DOHH2 (cell line): ENCODE measurements at regions not wholly inside any gene's neighbourhood (a gene's known extent, or its start where the extent isn't known, plus 50 kb on each side); places are given as distances from the start of the nearest gene placed in this dataset.

Source experiments
- H3F3A ChIP-seq: fragments of 200-600 bp; sonication (generic), shearing (Covaris generic); 2 replicates; pipeline ENCODE4 v1.6.0; 2016; ENCODE audit warnings: antibody characterized with exemption, mild to moderate bottlenecking; ENCODE audit not compliant: control insufficient read depth, insufficient read depth
- H3K27ac ChIP-seq: fragments of 200-600 bp; sonication (generic); 2 replicates; pipeline ENCODE4 v1.5.1; 2014; ENCODE audit warnings: low read depth, mild to moderate bottlenecking, low read length, moderate library complexity
- H3K27me3 ChIP-seq: fragments of 200-600 bp; sonication (generic); 2 replicates; pipeline ENCODE4 v1.6.1; 2014; ENCODE audit warnings: mild to moderate bottlenecking, low read length, mixed read lengths; ENCODE audit not compliant: control insufficient read depth
- H3K36me3 ChIP-seq: fragments of 200-600 bp; sonication (generic); 2 replicates; pipeline ENCODE4 v1.6.1; 2014; ENCODE audit warnings: mild to moderate bottlenecking, low read length, moderate library complexity, mixed read lengths; ENCODE audit not compliant: control insufficient read depth
- H3K4me1 ChIP-seq: fragments of 200-600 bp; sonication (generic); 2 replicates; pipeline ENCODE4 v1.6.1; 2014; ENCODE audit warnings: mild to moderate bottlenecking, low read length, mixed read lengths; ENCODE audit not compliant: control insufficient read depth
- H3K4me2 ChIP-seq: fragments of 200-600 bp; sonication (generic); 2 replicates; pipeline ENCODE4 v1.6.0; 2014; ENCODE audit warnings: mild to moderate bottlenecking, low read length, moderate library complexity
- H3K4me3 ChIP-seq: fragments of 200-600 bp; sonication (generic); 2 replicates; pipeline ENCODE4 v1.5.1; 2014; ENCODE audit warnings: mild to moderate bottlenecking, low read length, mixed read lengths
- H3K79me2 ChIP-seq: fragments of 200-600 bp; sonication (generic); 2 replicates; pipeline ENCODE4 v1.6.1; 2014; ENCODE audit warnings: mild to moderate bottlenecking, low read length, mixed read lengths; ENCODE audit not compliant: control insufficient read depth
- H3K9me2 ChIP-seq: fragments of 200-600 bp; sonication (generic); replicated peaks from 2 replicates; pipeline ENCODE4 v1.6.1; 2014; ENCODE audit warnings: mild to moderate bottlenecking, low read length, mixed read lengths; ENCODE audit not compliant: control insufficient read depth
- H3K9me3 ChIP-seq: fragments of 200-600 bp; sonication (generic); 2 replicates; pipeline ENCODE4 v1.6.1; 2014; ENCODE audit warnings: antibody characterized with exemption, low read length, mixed read lengths; ENCODE audit not compliant: control insufficient read depth, insufficient read depth
- H4K20me1 ChIP-seq: fragments of 200-600 bp; sonication (generic); 2 replicates; pipeline ENCODE4 v1.6.0; 2014; ENCODE audit warnings: low read depth, mild to moderate bottlenecking, antibody characterized with exemption, low read length, moderate library complexity; ENCODE audit not compliant: control insufficient read depth, insufficient read depth
- EZH2phosphoT487 ChIP-seq: fragments of 200-600 bp; sonication (generic); IDR thresholded peaks from 2 replicates; pipeline ENCODE4 v1.6.1; 2017; ENCODE audit warnings: borderline replicate concordance, mild to moderate bottlenecking, antibody characterized with exemption, low read length, moderate library complexity, mixed read lengths
- TF ChIP-seq, protein P1 (sequence below): fragments of 200-600 bp; sonication (generic); IDR thresholded peaks from one replicate; pipeline ENCODE4 v1.5.1; 2014; ENCODE audit warnings: antibody characterized with exemption, mild to moderate bottlenecking, low read depth, low read length; ENCODE audit not compliant: poor library complexity, severe bottlenecking

DNA sequence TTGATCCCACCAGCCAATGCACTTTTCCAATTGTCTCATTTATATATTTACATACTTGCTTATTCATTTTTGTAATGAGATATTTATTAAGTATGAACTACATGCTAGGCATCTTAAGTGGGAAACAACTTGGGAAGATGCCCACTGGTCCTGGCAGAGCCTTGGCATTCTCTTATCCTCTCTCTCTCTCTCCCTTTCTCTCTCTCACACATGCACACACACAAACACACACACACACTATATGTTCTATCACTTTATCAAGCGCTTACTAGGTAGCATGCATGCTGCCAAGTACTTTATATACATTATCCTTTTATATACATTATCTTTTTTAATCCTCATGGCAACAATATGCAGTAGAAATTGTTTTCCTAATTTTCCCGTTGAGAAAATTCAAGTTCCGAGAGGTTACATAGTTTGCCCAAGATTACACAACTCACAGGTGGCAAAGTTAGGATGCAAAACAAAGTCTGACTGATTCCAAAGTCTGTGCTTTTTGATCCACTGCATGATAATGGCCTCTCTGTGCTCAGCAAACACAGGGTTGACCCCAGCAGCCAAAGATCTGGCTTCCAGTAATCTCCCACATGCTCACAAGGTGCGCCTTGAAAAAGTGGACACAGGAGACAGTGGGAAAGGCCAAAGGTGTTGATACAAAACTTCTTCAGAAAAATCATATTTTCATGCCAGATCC lies 173.1 kb upstream of the KLF3 start:
- TF ChIP-seq, protein P1, sequence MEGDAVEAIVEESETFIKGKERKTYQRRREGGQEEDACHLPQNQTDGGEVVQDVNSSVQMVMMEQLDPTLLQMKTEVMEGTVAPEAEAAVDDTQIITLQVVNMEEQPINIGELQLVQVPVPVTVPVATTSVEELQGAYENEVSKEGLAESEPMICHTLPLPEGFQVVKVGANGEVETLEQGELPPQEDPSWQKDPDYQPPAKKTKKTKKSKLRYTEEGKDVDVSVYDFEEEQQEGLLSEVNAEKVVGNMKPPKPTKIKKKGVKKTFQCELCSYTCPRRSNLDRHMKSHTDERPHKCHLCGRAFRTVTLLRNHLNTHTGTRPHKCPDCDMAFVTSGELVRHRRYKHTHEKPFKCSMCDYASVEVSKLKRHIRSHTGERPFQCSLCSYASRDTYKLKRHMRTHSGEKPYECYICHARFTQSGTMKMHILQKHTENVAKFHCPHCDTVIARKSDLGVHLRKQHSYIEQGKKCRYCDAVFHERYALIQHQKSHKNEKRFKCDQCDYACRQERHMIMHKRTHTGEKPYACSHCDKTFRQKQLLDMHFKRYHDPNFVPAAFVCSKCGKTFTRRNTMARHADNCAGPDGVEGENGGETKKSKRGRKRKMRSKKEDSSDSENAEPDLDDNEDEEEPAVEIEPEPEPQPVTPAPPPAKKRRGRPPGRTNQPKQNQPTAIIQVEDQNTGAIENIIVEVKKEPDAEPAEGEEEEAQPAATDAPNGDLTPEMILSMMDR, result no peak
- TF ChIP-seq EZH2phosphoT487, result no peak
- Histone ChIP-seq H3K4me3 (no peak overlapping the region), H3K9me2 (no peaks in the 10 kb centered on the region), H4K20me1 (no peaks in the 10 kb centered on the region), H3K27ac (no peak overlapping the region), H3K4me2 (no peak overlapping the region), H3K79me2 (no peaks in the 10 kb centered on the region), H3K9me3 (no peaks in the 10 kb centered on the region), H3K27me3 (no peaks in the 10 kb centered on the region), H3F3A (no peaks in the 10 kb centered on the region), H3K36me3 (no peaks in the 10 kb centered on the region), H3K4me1 (no peaks in the 10 kb centered on the region)

DNA sequence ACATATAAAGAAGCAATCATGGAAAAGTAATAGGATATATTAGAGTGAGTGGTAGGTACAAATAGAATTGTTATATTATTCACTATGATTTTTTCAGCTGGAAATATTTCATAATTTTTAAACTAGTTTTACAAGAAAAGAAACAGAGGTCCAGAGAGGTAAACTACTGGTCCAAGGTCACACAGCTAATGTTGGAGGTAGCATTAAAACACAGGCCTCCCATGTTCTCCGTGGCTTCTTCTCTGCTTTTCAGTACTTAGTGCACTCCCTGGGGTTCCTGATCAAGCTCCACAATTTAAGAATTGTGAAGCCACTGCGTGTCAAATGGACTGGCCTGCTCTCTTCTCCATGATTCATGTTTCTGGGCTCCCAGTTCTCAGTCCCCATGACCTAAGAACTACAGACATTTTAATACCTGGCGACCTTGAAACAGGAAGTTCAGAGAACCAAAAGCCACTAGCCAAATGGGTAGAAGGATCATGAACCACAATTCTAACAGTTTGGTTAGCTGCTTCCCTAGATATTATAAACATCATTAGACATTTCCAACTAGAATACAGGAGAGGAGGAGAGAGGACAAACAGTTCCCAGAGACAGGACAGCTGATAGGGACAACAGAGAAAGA lies 172.0 kb upstream of the KLF3 start:
- TF ChIP-seq EZH2phosphoT487, result no peak
- TF ChIP-seq, protein P1, result no peak
- Histone ChIP-seq H3K4me2 (no peak overlapping the region), H3F3A (no peaks in the 10 kb centered on the region), H3K4me3 (no peak overlapping the region), H3K36me3 (no peaks in the 10 kb centered on the region), H3K9me2 (no peaks in the 10 kb centered on the region), H3K27me3 (no peaks in the 10 kb centered on the region), H3K79me2 (no peaks in the 10 kb centered on the region), H4K20me1 (no peaks in the 10 kb centered on the region), H3K9me3 (no peaks in the 10 kb centered on the region), H3K27ac (no peak overlapping the region), H3K4me1 (no peaks in the 10 kb centered on the region)

DNA sequence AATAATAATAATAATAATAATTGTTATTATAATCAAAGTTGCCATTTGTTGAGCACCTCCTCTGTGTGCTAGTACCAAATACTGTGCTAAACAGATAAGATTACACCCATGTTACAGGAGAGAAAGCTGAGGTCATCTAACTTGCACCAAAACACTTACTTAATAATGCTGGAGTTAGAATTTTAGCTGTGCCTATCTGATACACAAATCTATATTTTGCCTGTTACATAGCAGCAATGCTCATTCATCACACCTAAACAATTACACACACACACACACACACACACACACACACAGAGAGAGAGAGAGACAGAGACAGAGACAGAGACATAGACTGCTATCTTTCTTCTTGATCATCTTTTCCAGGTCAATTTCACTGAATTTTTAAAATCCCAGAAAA lies 170.9 kb upstream of the KLF3 start:
- no peaks in the 10 kb centered on the region for H3K9me3 ChIP-seq
- no peaks in the 10 kb centered on the region for H3K36me3 ChIP-seq
- H3K27ac ChIP-seq, result no peak overlapping the region
- H3K9me2 ChIP-seq, result no peaks in the 10 kb centered on the region
- no peak overlapping the region for H3K4me2 ChIP-seq
- peaks cover 3% of the 10 kb centered on the region; the same call in 1 of the 2 replicates for H3K27me3 ChIP-seq
- H3K79me2 ChIP-seq, result no peaks in the 10 kb centered on the region
- H3F3A ChIP-seq, result no peaks in the 10 kb centered on the region
- H3K4me3 ChIP-seq, result no peak overlapping the region
- TF ChIP-seq, protein P1, result no peak
- no peak for TF ChIP-seq EZH2phosphoT487
- H4K20me1 ChIP-seq, result no peaks in the 10 kb centered on the region
- no peaks in the 10 kb centered on the region for H3K4me1 ChIP-seq
